HepG2 (cell line): ENCODE measurements at regions not wholly inside any gene's neighbourhood (a gene's known extent, or its start where the extent isn't known, plus 50 kb on each side); places are given as distances from the start of the nearest gene placed in this dataset.

Experiments
- CREM ChIP-seq, 2 experiments: sonication (generic) in 1 of 2; formaldehyde crosslinking in 1 of 2; IDR thresholded peaks; 2 replicates each; pipeline versions ENCODE4 v1.4.0 to v1.6.1; 2016 to 2020; ENCODE audit warnings: antibody characterized with exemption in 1 of 2, mild to moderate bottlenecking in 1 of 2, missing genetic modification reagents in 1 of 2
- HNF1A ChIP-seq, 2 experiments: sonication (generic) in 1 of 2; formaldehyde crosslinking in 1 of 2; IDR thresholded peaks; 2 replicates each; pipeline versions ENCODE4 v1.4.0 to v1.6.1; 2016 to 2020; ENCODE audit warnings: borderline replicate concordance in 1 of 2, low read depth in 1 of 2, mild to moderate bottlenecking in 1 of 2, missing genetic modification reagents in 1 of 2
- IRX3 ChIP-seq: sonication (generic); formaldehyde crosslinking; IDR thresholded peaks from 2 replicates; pipeline ENCODE4 v1.8.1; 2023; ENCODE audit warnings: mild to moderate bottlenecking, low read depth, missing genetic modification reagents, borderline replicate concordance
- MZF1 ChIP-seq: sonication (generic); formaldehyde crosslinking; IDR thresholded peaks from 2 replicates; pipeline ENCODE4 v1.8.1; 2023; ENCODE audit warnings: mild to moderate bottlenecking, missing genetic modification reagents, borderline replicate concordance
- NAIF1 ChIP-seq: sonication (generic); formaldehyde crosslinking; IDR thresholded peaks from 2 replicates; pipeline ENCODE4 v1.5.0; 2020; ENCODE audit warnings: mild to moderate bottlenecking, missing genetic modification reagents, borderline replicate concordance
- NFKBIZ ChIP-seq: IDR thresholded peaks from 2 replicates; pipeline ENCODE4 v1.6.1; 2018; ENCODE audit warnings: missing genetic modification reagents, missing compliant biosample characterization
- PAX8 ChIP-seq: sonication (generic); formaldehyde crosslinking; IDR thresholded peaks from 2 replicates; pipeline ENCODE4 v1.8.0; 2022; ENCODE audit warnings: mild to moderate bottlenecking, missing genetic modification reagents, borderline replicate concordance
- PHB2 ChIP-seq: fragments of 450-650 bp; IDR thresholded peaks from 2 replicates; pipeline ENCODE4 v1.6.1; 2018; ENCODE audit not compliant: partially characterized antibody
- POLR2A ChIP-seq, 2 experiments: IDR thresholded peaks; 2 replicates each; pipeline ENCODE4 v1.6.1; 2011; ENCODE audit warnings: low read depth in 2 of 2, low read length in 2 of 2, mild to moderate bottlenecking in 1 of 2, moderate library complexity in 1 of 2; ENCODE audit not compliant: insufficient read depth in 1 of 2
- SMYD3 ChIP-seq: sonication (generic); formaldehyde crosslinking; IDR thresholded peaks from 2 replicates; pipeline ENCODE4 v1.8.1; 2023; ENCODE audit warnings: mild to moderate bottlenecking, missing genetic modification reagents
- SRSF4 ChIP-seq: fragments of 200-400 bp; formaldehyde crosslinking; IDR thresholded peaks from one replicate; pipeline ENCODE4 v1.6.1; 2018; ENCODE audit warnings: mild to moderate bottlenecking, low read depth, low read length, moderate library complexity; ENCODE audit not compliant: poor library complexity, severe bottlenecking
- U2AF2 ChIP-seq: fragments of 200-400 bp; formaldehyde crosslinking; IDR thresholded peaks from 2 replicates; pipeline ENCODE4 v1.6.1; 2017; ENCODE audit warnings: low read depth, mild to moderate bottlenecking, low read length
- ZFP36L2 ChIP-seq: sonication (generic); formaldehyde crosslinking; IDR thresholded peaks from 2 replicates; pipeline ENCODE4 v1.4.0; 2020; ENCODE audit warnings: missing genetic modification reagents
- ZFP91 ChIP-seq: sonication (generic); formaldehyde crosslinking; IDR thresholded peaks from 2 replicates; pipeline ENCODE4 v1.9.0; 2022; ENCODE audit warnings: missing genetic modification reagents, mild to moderate bottlenecking, borderline replicate concordance
- ZNF160 ChIP-seq: sonication (generic); formaldehyde crosslinking; IDR thresholded peaks from 2 replicates; pipeline ENCODE4 v1.8.0; 2022; ENCODE audit warnings: mild to moderate bottlenecking, inconsistent platforms, missing genetic modification reagents
- ZNF30 ChIP-seq: sonication (generic); formaldehyde crosslinking; IDR thresholded peaks from 2 replicates; pipeline ENCODE4 v1.5.0; 2020; ENCODE audit warnings: mild to moderate bottlenecking, missing genetic modification reagents
- ZNF678 ChIP-seq: sonication (generic); formaldehyde crosslinking; IDR thresholded peaks from 2 replicates; pipeline ENCODE4 v1.4.0; 2020; ENCODE audit warnings: mild to moderate bottlenecking, missing genetic modification reagents
- ZNF790 ChIP-seq: sonication (generic); formaldehyde crosslinking; IDR thresholded peaks from 2 replicates; pipeline ENCODE4 v1.8.0; 2022; ENCODE audit warnings: missing genetic modification reagents, mild to moderate bottlenecking, borderline replicate concordance
- ZSCAN12 ChIP-seq: sonication (generic); formaldehyde crosslinking; IDR thresholded peaks from 2 replicates; pipeline ENCODE4 v1.9.0; 2021; ENCODE audit warnings: mild to moderate bottlenecking, missing genetic modification reagents
- TF ChIP-seq, protein P1 (sequence below): sonication (generic); formaldehyde crosslinking; conservative IDR thresholded peaks from 2 replicates; pipeline ENCODE4 v1.8.0; 2022; ENCODE audit warnings: low read depth, missing genetic modification reagents
- TF ChIP-seq, protein P2 (sequence below): sonication (generic); formaldehyde crosslinking; IDR thresholded peaks from 2 replicates; pipeline ENCODE4 v1.8.0; 2022; ENCODE audit warnings: missing genetic modification reagents, mild to moderate bottlenecking, borderline replicate concordance

DNA sequence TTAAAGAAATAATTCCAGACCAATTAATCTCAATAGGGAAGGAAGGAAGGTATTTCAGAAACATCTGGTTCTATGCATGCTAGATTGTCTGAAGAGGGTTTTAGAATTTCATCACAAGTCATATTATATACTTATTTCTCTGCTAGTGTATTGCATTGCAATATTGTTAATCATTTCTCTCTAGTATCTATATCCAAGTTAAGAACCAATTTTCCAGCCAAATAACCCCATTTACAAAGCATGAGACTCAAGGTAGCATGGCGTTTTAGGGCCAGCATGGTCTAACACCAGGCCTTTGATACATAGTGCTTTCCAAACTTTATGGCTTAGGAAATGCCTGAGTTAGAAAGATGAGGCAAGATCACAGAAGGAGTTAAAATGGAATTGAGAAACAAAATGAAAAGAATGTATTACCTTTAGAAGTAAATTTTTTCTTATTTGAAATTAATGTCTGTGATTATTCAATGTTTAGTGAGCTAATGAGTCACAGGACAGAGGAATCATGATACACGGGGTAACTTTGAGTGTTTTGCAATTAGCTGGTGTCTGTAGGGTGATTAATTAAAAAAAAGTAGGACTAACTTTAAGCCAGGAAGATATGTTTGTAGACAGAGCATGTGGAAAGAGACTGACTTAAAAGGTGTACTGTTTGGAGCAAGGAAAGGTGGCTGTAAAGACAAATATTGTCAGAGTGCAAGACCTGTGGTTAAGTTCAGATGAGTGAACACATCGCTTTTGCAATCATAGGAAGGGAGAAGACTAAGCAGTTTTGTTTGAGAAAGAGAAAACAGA lies 1006.2 kb upstream of the CITED2 start (continued):
- TF ChIP-seq HNF1A (IDR thresholded peaks at IDR 0.05; ENCODE audit: low read depth) (peak; percentile 64), HNF1A (CRISPR knock-in tag; IDR thresholded peaks at IDR 0.05; ENCODE audit: borderline replicate concordance) (peak; percentile 77; the same call in 1 of the 2 replicates), PAX8 (no peak), SRSF4 (no peak), NAIF1 (peak; percentile 41; the same call in 1 of the 2 replicates), U2AF2 (no peak), ZNF160 (CRISPR knock-in tag) (no peak), PHB2 (no peak), SMYD3 (no peak), IRX3 (no peak), ZNF30 (CRISPR knock-in tag) (no peak), ZNF790 (CRISPR knock-in tag) (no peak), NFKBIZ (CRISPR knock-in tag) (peak; percentile 90; the same call in 1 of the 2 replicates), MZF1 (CRISPR knock-in tag) (no peak), ZFP36L2 (CRISPR knock-in tag) (no peak), CREM (IDR thresholded peaks at IDR 0.05) (peak; percentile 78), CREM (CRISPR knock-in tag; IDR thresholded peaks at IDR 0.05) (no peak), POLR2A (IDR thresholded peaks at IDR 0.05; ENCODE audit: insufficient read depth in 1 of 2, low read depth in 2 of 2, low read length in 2 of 2) (no peak), ZSCAN12 (CRISPR knock-in tag) (no peak), ZNF678 (CRISPR knock-in tag) (no peak), ZFP91 (CRISPR knock-in tag) (no peak)
- TF ChIP-seq, protein P1, sequence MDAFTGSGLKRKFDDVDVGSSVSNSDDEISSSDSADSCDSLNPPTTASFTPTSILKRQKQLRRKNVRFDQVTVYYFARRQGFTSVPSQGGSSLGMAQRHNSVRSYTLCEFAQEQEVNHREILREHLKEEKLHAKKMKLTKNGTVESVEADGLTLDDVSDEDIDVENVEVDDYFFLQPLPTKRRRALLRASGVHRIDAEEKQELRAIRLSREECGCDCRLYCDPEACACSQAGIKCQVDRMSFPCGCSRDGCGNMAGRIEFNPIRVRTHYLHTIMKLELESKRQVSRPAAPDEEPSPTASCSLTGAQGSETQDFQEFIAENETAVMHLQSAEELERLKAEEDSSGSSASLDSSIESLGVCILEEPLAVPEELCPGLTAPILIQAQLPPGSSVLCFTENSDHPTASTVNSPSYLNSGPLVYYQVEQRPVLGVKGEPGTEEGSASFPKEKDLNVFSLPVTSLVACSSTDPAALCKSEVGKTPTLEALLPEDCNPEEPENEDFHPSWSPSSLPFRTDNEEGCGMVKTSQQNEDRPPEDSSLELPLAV (CRISPR knock-in tag), result no peak
- TF ChIP-seq, protein P2, sequence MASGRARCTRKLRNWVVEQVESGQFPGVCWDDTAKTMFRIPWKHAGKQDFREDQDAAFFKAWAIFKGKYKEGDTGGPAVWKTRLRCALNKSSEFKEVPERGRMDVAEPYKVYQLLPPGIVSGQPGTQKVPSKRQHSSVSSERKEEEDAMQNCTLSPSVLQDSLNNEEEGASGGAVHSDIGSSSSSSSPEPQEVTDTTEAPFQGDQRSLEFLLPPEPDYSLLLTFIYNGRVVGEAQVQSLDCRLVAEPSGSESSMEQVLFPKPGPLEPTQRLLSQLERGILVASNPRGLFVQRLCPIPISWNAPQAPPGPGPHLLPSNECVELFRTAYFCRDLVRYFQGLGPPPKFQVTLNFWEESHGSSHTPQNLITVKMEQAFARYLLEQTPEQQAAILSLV (CRISPR knock-in tag), result no peak
